Upper lobe of left lung (tissue), 4 donors: ENCODE measurements at regions not wholly inside any gene's neighbourhood (a gene's known extent, or its start where the extent isn't known, plus 50 kb on each side); places are given as distances from the start of the nearest gene placed in this dataset.

Experiments
- EP300 ChIP-seq, 4 donors: sonication (generic); formaldehyde crosslinking; IDR thresholded peaks; one replicate each; pipeline ENCODE4 v1.5.1; 2017; ENCODE audit warnings: antibody characterized with exemption in 4 of 4, control low read depth in 2 of 4
- POLR2A ChIP-seq, 4 donors: fragments of 450-650 bp; IDR thresholded peaks; one replicate each; pipeline ENCODE4 v1.5.1; 2016 to 2017; ENCODE audit warnings: antibody characterized with exemption in 4 of 4, mild to moderate bottlenecking in 2 of 4
- POLR2AphosphoS5 ChIP-seq, 2 donors: sonication (generic); formaldehyde crosslinking; IDR thresholded peaks; one replicate each; pipeline ENCODE4 v1.5.1; 2017; ENCODE audit warnings: antibody characterized with exemption in 2 of 2
- TF ChIP-seq, protein P1 (sequence below), 6 experiments: fragments of 450-650 bp in 4 of 6; fragments of 200-600 bp in 2 of 6; sonication (generic) in 2 of 6; IDR thresholded peaks; one replicate each; pipeline ENCODE4 v1.5.1; 2016 to 2019; ENCODE audit warnings: antibody characterized with exemption in 6 of 6

DNA sequence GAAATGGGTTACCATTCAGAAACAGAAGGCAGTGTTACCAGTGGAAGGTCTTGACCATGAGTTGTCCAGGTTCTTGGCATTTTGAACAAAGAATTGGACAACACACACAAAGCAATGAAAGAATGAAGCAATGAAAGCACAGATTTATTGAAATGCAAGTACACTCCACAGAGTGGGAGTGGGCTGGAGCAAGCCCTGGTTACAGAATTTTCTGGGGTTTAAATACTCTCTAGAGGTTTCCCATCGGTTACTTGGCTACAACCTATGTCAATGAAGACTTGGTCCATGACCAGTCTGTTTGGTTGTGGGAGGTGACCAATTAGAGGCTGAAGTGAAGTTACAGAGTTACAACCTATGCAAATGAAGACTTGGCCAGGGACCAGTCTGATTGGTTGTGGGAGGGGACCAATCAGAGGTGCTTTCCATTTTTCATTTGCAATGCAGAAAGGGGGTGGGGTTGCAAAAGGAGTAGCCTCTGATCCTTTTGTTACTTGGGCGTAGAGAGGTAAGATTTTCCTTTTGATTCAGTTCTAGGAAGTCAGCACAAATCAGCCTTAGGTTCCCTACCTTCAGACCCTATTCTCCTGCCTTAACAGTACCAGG is 71.7 kb upstream of the SPRY4 start:
- TF ChIP-seq, protein P1, sequence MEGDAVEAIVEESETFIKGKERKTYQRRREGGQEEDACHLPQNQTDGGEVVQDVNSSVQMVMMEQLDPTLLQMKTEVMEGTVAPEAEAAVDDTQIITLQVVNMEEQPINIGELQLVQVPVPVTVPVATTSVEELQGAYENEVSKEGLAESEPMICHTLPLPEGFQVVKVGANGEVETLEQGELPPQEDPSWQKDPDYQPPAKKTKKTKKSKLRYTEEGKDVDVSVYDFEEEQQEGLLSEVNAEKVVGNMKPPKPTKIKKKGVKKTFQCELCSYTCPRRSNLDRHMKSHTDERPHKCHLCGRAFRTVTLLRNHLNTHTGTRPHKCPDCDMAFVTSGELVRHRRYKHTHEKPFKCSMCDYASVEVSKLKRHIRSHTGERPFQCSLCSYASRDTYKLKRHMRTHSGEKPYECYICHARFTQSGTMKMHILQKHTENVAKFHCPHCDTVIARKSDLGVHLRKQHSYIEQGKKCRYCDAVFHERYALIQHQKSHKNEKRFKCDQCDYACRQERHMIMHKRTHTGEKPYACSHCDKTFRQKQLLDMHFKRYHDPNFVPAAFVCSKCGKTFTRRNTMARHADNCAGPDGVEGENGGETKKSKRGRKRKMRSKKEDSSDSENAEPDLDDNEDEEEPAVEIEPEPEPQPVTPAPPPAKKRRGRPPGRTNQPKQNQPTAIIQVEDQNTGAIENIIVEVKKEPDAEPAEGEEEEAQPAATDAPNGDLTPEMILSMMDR (IDR thresholded peaks at IDR 0.05): no peak
- no peak for TF ChIP-seq POLR2A (IDR thresholded peaks at IDR 0.05)
- no peak for TF ChIP-seq POLR2AphosphoS5 (IDR thresholded peaks at IDR 0.05)
- no peak for TF ChIP-seq EP300 (IDR thresholded peaks at IDR 0.05)
